ENCODE measurements at regions not wholly inside any gene's neighbourhood (a gene's known extent, or its start where the extent isn't known, plus 50 kb on each side); places are given as distances from the start of the nearest gene placed in this dataset.
"Not testable (repeated sequence)": the region's sequence is repeated elsewhere in the genome, so short reads cannot be mapped to it uniquely, and the experiment has no call there.

DNA sequence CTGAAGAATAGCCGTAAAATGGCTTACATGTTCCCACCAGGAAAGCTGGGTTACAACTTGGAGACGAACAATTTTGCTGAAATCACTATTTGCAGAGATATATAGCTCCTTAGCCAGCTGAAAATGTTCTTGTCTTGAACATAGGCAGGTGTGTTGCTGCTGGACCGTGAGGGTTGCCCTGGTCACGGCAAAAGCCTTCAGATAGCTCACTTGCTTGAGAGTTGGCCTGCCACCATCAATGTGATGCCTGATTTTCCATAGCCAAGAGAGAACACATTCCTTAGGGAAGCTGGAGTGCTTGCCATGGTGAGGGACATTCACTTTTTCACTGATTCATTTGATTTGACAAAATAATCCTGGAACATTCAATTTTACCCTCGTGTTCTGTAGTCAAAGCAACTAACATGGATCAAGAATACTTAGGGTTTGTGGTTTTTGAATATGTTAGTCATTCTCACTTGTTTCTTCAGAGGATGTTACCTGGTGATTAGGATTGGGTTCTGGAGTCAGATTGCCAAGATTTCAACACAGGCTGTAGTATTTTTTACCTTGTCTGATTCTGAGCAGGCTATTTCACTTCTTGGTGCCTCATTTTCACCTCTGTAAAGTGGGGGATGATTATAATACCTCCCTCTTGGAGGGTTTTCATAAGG lies 536.9 kb downstream of the RAPGEF2 start:
- peak; percentile 48 for DNase-seq (ENCODE audit: low read depth)

DNA sequence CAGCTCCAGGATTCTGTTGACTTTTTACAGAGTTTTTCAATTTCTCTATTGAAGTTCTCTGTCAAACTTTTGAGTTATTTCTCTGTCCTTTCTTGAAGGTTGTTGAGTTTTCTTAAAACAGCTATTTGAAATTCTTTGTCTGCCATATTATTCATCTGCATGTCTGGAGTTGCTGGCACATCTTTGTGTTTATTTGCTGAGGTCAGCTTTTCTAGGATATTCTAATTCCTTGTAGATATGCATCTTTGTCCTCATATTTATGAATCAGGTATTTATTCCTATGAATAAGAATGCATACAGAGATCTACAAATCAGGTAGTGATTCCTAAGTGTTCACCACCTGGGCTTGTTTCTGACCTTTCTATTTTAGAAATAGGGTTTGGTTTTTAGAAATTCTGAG lies 546.4 kb downstream of the RAPGEF2 start:
- no peak for DNase-seq (ENCODE audit: low read depth)

DNA sequence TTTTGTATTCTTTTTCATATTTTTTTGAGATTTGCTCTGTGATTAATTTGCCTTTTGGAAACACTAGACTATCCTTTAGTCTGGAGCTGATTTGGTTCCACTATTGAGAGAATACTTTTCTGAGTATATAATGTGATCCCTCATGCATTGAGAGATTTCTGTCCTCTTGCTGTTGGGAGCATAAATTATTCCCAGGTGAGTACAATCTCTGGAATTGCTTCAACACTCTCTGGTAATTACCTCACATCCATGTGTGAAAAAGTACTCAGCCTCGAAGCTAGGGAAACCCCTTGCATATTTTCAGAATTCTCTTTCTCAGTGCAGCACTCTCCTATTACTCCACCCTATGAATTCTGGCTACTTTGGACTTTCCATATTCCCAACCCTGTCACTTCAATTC lies 550.0 kb downstream of the RAPGEF2 start:
- no peak for DNase-seq (ENCODE audit: low read depth)

DNA sequence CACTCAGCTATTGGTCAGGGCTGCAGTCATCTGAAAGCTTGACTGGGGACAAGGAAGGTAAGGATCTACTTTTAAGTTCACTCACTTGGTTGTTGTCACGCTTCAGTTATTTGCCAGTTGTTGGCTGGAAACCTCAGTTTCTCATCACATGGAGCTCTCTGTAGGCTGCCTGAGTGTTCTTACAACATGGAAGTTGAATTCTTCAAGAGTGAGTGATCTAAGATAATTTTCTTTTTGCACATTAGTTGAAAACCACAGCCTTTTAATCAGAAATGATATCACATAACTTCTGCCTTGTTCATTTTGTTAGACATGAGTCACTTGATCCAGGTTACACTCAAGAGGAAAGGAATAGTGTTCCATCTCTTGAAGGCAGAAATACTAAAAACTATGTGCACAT lies 552.7 kb downstream of the RAPGEF2 start:
- peak; percentile 99 for DNase-seq (ENCODE audit: low read depth)

DNA sequence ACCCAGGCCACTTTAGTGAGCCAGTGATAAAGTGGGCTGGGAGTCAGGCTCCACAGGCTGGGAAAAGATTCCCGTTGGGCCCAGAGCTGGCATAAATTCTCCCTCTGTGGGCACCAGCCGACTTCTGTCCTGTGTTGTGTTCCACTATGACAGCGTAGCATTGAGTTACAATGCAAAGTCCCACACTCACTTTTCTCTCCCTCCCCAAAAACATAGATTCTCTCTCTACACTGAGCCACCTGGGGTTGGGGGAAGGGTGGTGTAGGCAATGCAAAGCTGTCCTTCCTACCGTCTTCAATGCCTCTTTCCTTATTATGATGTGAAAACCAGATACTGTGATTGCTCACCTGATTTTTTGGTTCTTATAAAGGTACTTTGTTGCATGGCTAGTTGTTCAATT lies 566.2 kb downstream of the RAPGEF2 start:
- DNase-seq (ENCODE audit: low read depth): no peak

DNA sequence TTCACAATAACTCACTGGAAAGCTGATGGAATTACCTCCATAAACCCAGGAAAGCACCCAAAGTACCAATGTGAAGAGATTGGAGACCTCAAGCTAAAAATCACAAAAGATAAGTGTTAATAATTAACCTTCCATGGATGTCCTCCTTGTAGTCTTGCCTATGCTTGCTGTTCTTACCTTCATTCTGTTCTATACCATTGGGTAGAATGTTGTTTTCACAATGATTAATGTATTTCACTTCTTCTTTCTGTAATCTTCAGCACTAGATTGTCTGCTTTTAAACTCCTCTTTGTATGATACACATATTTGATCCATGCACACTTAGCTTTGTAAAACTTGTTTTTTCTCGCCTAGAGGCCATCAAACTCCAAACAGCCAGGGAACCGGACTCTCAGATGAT lies 570.3 kb downstream of the RAPGEF2 start:
- no peak for DNase-seq (ENCODE audit: low read depth)

DNA sequence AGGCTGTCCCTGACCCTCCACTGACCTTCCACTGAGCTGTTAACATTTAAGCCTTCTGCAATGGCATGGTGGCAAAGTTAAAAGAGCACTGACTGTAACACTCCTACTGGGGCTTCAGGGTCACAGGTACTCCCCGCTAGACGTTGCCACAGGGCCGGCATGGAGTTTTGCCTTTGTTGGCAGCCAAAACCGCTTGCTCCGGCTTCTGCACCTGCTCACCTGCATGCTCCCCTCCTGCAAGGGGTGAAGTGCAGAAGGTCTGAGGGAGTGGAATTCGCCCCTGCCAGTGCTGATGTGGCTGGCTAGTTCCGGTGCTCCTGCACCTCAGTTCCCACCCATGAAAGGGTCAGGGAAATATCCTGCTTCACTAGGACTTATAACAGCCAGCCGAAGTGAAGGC lies 571.4 kb downstream of the RAPGEF2 start:
- DNase-seq (ENCODE audit: low read depth): no peak

DNA sequence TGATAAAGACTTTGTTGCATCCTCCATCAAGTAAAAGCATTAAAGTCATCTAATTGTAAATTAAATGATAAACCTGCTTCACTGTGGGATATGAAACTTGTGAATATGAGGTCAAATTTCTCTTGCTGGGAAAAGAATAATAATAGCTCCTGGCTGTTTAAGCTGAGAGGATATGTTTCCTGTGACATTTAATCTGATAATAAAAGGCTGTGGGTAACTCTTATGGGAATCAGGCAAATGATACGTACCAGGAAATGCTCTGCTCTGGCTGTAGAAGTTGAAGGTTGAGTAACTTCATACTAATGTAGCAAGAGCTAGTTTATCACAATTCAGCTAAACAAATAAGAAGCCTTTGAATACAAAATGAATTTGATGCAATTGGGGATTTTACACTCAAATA lies 574.6 kb downstream of the RAPGEF2 start:
- peak; percentile 70 for DNase-seq (ENCODE audit: low read depth)

DNA sequence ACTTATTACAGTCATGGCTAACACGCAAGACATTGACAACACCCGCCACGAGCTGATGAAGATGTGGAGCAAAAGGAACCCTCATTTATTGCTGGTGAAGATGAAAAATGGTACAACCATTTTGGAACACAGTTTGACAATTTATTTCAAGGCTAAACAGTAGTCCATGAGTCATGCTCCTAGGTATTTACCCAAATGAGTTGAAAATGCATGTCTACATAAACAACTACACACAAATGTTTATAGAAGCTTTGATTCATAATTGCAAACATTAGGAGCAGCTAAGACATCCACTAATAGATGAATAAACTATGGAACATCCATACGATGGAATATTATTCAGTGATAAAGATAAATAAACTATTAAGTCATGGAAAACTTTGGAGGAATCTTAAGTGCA lies 580.1 kb downstream of the RAPGEF2 start:
- DNase-seq (ENCODE audit: low read depth): peak; percentile 29

DNA sequence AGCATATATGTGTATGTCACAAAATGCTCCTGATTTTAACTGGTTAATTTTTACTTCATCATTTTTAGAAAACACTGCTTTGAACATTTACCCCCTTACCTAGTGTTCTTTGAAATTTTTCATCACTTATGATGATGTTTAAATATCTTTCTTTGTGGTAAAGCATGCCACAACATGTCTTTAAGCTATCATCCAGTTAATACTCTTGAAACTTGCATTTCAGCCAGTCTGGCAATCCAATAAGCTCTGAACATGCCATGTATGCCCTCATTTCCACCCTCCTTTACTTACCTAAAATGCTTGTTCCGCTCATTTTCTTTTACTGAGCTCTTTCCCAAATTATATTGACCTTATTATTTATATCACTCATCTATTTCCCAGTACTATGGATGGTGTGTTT lies 581.2 kb downstream of the RAPGEF2 start:
- no peak for DNase-seq (ENCODE audit: low read depth)

DNA sequence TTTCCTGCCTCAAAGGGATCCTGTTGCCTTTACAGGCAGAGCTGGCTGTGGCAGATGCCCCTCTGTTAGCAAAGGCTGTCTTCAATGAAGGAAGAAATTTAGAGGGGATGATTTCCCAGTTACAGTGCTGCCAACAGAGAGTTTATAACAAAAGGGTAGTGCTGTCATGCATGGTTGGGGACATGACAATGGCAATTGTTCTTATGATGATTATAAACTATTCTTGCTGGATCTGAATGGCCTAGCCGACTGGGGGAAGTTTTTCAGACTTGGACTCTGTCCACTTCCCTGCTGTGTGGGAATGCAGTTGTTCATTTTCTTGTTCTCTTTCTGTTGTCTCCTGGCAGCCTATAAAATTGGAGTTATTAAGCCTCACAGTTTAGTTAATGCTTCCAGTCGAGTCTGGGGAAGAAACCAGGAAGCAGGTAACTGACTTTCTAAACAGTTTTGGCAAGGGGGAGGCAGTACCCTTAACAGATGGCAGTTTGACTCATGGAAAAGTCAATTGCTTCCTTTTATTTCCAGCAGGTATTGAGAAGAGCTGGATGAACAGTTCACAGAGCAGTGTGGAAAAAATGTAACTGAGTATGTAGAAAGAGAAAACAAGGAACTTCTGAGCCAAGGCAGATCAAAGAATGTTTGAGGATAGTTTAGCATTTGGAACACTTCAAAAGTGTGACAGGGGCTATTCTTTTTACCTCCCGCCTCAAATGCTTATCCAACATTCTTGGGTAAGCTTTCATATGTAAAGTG lies 582.6 kb downstream of the RAPGEF2 start:
- peak; percentile 37 for DNase-seq (ENCODE audit: low read depth)

DNA sequence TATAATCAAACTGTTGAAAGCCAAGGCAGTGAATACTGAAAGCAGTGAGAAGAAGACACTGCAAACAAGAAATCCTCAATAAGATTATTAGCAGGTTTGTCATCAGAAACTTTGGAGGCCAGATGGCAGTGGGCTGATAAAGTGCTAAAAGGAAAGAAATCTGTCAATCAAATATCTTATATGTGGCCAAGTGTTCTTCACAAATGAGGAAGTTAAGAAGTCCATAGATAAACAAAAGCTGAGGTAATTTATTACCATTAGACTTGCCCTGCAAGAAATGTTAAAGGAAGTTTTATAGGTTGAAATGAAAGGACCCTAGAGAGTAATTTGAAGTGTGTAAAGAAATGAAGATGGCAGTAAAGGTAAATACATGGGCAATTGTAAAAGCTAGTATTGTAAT lies 586.6 kb downstream of the RAPGEF2 start:
- DNase-seq (ENCODE audit: low read depth): no peak

DNA sequence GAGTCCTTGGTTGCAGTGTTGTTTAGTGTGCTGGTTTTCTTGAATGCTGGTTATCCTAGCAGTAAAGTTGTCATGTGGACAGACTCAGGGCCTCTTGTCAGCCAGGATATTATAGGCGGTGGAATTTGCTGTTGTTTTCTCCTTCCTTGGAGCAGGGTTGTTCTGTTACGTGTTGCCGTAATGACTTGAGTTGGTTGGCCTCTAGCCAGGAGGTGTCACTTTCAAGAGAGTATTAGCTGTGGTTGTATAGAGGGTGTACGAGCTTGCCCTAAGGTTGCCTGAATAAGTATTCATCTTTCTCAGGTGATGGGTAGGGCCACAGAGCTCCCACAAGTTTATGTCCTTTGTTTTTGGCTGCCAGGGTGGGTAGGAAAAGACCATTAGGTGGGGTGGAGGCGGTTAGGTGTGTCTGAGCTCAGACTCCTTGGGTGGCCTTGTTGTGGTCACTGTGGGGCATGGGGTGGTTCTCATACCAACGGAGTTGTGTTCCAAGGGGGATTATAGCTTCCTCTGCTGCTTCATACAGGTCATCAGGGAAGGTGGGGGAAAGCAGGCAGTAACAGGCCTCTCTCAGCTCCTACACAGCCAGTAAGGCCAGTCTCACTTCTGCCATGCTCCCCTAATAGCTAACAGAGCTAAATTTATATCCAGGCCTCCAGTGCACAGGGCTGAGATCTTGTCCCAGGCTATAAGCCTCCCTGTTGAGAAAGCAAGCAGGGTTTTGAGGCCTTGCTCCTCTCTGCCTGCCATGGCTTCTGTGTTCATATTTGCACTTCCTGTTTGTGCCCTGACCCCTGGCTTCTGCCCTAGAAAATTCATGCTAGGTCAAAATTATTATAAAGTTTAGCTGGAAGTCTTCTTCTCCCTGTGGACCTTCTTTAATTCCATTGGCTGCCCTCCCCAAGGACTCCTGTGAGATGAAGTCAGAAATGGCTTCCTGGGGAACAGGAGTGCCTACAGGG lies 594.7 kb downstream of the RAPGEF2 start:
- DNase-seq (ENCODE audit: low read depth): peak; percentile 28

DNA sequence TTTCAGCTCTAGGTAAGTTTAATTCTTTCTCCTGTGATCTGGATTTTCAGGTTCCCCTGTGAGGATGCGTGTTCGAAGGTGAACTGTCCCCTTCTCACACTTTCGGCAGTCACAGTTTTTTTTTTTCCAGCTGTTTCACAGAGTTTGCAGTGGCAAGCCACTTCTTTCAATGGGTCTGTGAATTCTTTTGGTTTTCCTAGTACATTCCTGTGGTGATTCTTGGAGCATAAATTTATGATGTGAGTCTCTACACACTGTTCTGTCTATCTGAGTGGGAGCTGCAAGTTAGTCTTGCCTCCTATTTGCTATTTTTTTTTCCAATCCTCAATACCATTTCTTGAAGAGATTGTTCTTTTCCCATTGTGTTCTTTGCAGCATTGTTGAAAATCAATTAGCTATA lies 595.5 kb downstream of the RAPGEF2 start:
- peak; percentile 89 for DNase-seq (ENCODE audit: low read depth)

DNA sequence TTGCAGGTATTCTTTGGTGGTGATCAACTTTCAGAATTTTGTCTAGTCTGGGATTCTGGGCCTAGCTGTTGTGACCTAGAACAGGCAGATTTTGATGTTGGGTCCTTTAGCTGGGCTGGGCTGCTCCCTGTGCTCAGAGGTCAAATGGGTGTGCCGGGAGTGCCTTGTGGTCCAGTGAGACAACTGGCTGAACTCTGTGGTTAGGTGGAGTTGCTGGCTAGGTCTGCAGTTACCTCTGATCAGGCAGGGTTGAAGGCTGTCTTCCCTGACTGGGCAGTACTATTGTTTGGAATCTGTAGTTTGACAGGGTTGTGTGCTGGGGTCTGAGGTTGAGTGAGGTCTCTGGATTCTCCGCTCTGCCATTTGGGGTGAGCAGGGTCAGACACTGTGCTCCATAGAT lies 599.3 kb downstream of the RAPGEF2 start:
- DNase-seq (ENCODE audit: low read depth): peak; percentile 40

DNA sequence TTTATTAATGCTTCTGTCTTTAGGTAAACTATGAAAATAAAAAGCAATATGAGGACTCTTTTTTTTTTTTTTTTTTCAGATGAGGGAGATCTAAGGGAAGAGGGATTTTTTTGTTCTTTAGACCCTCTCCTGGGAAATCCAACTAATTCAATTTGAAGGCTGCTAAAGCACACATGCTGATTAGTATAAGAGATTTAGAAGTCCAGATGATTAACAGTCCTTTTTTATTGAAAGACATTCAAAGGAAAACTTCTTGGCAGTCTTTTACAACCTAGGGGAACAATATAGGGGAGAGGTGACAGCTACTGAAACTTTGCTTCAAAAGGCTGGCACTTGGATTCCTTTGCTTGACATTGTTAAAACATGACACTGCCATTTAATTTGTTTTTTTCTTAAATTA lies 602.5 kb downstream of the RAPGEF2 start:
- no peak for DNase-seq (ENCODE audit: low read depth)

DNA sequence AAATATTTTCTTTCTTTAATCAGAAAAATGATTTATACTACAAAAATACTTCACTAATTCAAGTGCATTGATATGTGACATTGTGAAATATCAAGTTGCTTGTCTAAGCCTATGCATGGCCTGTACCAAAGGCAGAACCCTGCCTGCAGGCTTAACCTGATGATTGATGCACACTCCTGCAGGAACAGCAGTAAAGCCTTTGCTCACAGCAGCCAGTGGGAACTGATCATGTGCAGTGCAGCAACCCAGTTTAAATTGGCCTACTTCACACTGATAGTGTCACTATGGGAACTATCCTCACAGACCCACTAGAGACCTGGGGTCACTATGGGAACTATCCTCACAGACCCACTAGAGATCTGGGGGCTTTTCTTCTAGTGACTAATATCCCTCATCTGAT lies 603.8 kb downstream of the RAPGEF2 start:
- DNase-seq (ENCODE audit: low read depth): no peak

DNA sequence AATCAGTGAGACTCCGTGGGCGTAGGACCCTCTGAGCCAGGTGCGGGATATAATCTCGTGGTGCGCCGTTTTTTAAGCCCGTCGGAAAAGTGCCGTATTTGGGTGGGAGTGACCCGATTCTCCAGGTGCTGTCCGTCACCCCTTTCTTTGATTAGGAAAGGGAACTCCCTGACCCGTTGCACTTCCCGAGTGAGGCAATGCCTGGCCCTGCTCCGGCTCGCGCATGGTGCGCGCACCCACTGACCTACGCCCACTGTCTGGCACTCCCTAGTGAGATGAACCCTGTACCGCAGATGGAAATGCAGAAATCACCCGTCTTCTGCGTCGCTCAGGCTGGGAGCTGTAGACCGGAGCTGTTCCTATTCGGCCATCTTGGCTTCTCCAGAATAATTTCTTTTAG lies 612.3 kb downstream of the RAPGEF2 start:
- not testable (repeated sequence) for DNase-seq (ENCODE audit: low read depth)

DNA sequence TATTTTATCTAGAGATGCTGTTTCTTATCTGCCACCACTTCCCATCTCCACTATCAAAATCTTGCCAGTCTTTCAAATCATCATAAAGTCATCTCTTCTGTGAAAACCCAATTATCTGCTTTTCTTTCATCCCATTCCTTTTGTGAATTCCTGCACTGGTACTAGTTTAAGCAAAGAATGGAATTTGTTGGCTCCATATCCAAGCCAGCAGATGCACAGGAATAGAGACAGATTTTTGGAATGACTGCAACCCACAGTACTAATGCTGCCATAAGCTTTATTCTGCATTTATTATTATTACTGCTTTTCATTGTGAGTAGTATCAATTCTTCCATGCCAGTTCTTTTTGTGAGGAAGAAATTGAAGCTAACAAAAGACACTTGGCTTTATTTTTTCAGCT lies 616.7 kb downstream of the RAPGEF2 start:
- DNase-seq (ENCODE audit: low read depth): no peak

DNA sequence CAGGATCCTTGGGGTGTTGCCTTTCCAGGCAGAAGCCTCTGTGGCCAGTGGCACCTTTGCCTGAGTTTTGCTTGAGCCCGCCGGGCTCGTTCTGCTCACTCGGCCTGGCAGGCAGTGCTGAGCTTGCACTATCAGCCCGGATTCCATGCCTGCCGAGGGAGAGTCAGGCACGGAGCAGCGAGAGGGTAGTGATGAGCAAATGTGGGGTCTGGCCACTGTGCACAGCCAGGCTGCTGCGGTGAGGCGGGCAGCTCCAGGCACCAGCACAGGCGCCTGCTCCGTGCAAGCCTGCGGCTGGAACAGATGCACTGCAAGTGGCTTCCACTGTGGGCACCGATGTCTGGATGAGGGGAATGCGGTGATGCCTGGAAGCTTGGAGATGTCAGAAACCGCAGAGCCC lies 619.2 kb downstream of the RAPGEF2 start:
- no peak for DNase-seq (ENCODE audit: low read depth)

DNA sequence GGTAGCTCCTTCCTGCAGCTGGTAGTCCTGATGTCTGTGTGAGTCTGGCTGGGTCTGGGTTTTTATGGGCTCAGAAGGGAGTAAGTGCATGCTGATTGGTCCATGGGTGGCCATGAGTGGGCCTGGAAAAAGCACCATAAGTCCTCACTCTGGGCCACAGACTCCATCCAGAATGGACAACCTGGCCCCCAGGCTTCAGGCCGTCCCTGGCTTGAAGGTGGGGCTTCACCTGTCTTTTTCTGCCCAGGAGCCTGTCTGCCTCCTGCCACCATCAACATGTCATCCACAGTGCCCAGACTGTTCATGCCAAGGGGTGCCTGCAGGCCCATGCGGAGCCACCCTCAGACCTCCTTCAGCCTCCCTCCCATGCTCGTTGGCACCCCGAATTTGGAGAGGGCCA lies 620.0 kb downstream of the RAPGEF2 start:
- no peak for DNase-seq (ENCODE audit: low read depth)

DNA sequence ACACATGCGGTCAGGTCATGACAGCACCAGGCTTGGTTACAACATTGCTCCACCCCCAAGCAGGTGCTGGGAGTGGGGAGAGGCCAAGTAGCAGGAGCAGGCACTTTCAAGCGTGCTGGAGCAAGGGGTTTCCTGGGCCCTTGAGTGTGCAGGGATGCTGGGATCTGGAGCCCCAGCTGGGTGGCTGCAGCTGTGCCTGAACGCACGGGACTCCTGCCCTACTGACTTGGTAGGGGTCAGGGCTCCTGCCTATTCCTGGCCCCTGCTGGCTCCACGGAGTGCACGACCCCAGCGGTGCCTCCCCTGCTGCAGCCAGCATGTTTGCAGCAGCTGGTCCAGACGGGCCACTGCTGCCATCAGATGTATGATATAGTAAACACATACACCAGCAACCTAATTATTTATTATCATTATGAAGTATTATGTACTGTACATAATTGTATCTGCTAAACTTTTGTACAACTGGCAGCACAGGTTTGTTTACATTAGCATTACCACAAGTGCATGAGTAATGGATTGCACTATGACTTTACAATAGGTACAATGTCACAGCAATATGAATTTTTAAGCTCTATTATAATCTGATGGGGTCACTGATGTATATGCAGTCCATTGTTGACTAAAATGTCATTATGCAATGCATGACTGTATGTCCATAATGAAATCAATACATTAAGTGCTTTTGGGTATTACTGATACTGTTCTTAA lies 620.6 kb downstream of the RAPGEF2 start:
- no peak for DNase-seq (ENCODE audit: low read depth)

All from LHCN-M2 (cell line).